OCI-LY1 (cell line): ENCODE measurements at regions not wholly inside any gene's neighbourhood (a gene's known extent, or its start where the extent isn't known, plus 50 kb on each side); places are given as distances from the start of the nearest gene placed in this dataset.

Experiments used
- H2AFZ ChIP-seq: fragments of 200-600 bp; sonication (generic), shearing (Covaris generic); 2 replicates; pipeline ENCODE4 v1.6.0; 2014; ENCODE audit warnings: antibody characterized with exemption, mild to moderate bottlenecking, low read length
- H3F3A ChIP-seq: fragments of 200-600 bp; sonication (generic), shearing (Covaris generic); 2 replicates; pipeline ENCODE4 v1.6.0; 2014; ENCODE audit warnings: mild to moderate bottlenecking, antibody characterized with exemption, low read length, moderate library complexity; ENCODE audit not compliant: insufficient read depth
- H3K27ac ChIP-seq: fragments of 200-600 bp; sonication (generic); 2 replicates; pipeline ENCODE4 v1.5.1; 2014; ENCODE audit warnings: low read length, mixed run types, mild to moderate bottlenecking, low read depth; ENCODE audit not compliant: poor library complexity, severe bottlenecking
- H3K27me3 ChIP-seq: fragments of 200-600 bp; sonication (generic); 2 replicates; pipeline ENCODE4 v1.6.0; 2014; ENCODE audit warnings: antibody characterized with exemption, mild to moderate bottlenecking, low read length, moderate library complexity; ENCODE audit not compliant: insufficient read depth
- H3K36me3 ChIP-seq: fragments of 200-600 bp; sonication (generic); 2 replicates; pipeline ENCODE4 v1.6.1; 2014; ENCODE audit warnings: mild to moderate bottlenecking, antibody characterized with exemption, low read length, moderate library complexity, mixed read lengths; ENCODE audit not compliant: insufficient read depth
- H3K4me1 ChIP-seq: fragments of 200-600 bp; sonication (generic); 2 replicates; pipeline ENCODE4 v1.5.1; 2014; ENCODE audit warnings: mild to moderate bottlenecking, low read length, moderate library complexity; ENCODE audit not compliant: insufficient read depth, severe bottlenecking
- H3K4me2 ChIP-seq: fragments of 200-600 bp; sonication (generic), shearing (Covaris generic); 2 replicates; pipeline ENCODE4 v1.6.1; 2014; ENCODE audit warnings: low read length
- H3K4me3 ChIP-seq: fragments of 200-600 bp; sonication (generic); 2 replicates; pipeline ENCODE4 v1.5.1; 2014; ENCODE audit warnings: low read length, low read depth, mild to moderate bottlenecking, mixed read lengths; ENCODE audit not compliant: poor library complexity, severe bottlenecking
- H3K79me2 ChIP-seq: fragments of 200-600 bp; shearing (Covaris generic); 2 replicates; pipeline ENCODE4 v1.6.1; 2016; ENCODE audit warnings: mixed run types, low read length, mixed read lengths; ENCODE audit not compliant: insufficient read depth
- H3K9ac ChIP-seq: fragments of 200-600 bp; sonication (generic), shearing (Covaris generic); 2 replicates; pipeline ENCODE4 v1.6.1; 2014; ENCODE audit warnings: mild to moderate bottlenecking, low read length, mixed read lengths
- H3K9me2 ChIP-seq: fragments of 200-600 bp; sonication (generic), shearing (Covaris generic); 2 replicates; pipeline ENCODE4 v1.6.1; 2014; ENCODE audit warnings: low read depth, mild to moderate bottlenecking, low read length, mixed read lengths
- H3K9me3 ChIP-seq: fragments of 200-600 bp; shearing (Covaris generic); 2 replicates; pipeline ENCODE4 v1.6.1; 2014; ENCODE audit warnings: low read length, mixed read lengths
- H4K20me1 ChIP-seq: fragments of 200-600 bp; sonication (generic), shearing (Covaris generic); 2 replicates; pipeline ENCODE4 v1.6.0; 2016; ENCODE audit warnings: mild to moderate bottlenecking, low read length; ENCODE audit not compliant: insufficient read depth
- CTCF ChIP-seq: fragments of 200-600 bp; sonication (generic), shearing (Covaris generic); IDR thresholded peaks from 2 replicates; pipeline ENCODE4 v1.5.1; 2017; ENCODE audit warnings: mild to moderate bottlenecking, antibody characterized with exemption, low read length, moderate library complexity, mixed read lengths
- EZH2 ChIP-seq: fragments of 200-600 bp; sonication (generic), shearing (Covaris generic); IDR thresholded peaks from 2 replicates; pipeline ENCODE4 v1.8.0; 2017; ENCODE audit warnings: borderline replicate concordance, mixed run types, mild to moderate bottlenecking, antibody characterized with exemption, low read length, moderate library complexity, mixed read lengths

- no peaks in the 10 kb centered on the region for H3K27me3 ChIP-seq
- H3F3A ChIP-seq: no peaks in the 10 kb centered on the region
- no peaks in the 10 kb centered on the region for H3K9me3 ChIP-seq
- no peak overlapping the region for H3K4me2 ChIP-seq
- H3K36me3 ChIP-seq: no peaks in the 10 kb centered on the region
- no peaks in the 10 kb centered on the region for H4K20me1 ChIP-seq
- H3K79me2 ChIP-seq: no peaks in the 10 kb centered on the region
- H3K4me3 ChIP-seq: no peak overlapping the region
- no peaks in the 10 kb centered on the region for H3K9me2 ChIP-seq
- no peak overlapping the region for H2AFZ ChIP-seq
- H3K9ac ChIP-seq: no peak overlapping the region
- no peaks in the 10 kb centered on the region for H3K4me1 ChIP-seq
- no peak for TF ChIP-seq EZH2
- no peak for TF ChIP-seq CTCF
- H3K27ac ChIP-seq: no peak overlapping the region
These were observed 267.6 kb downstream of the GPAM start for GRCh38 chr10:111916011-111916410.

GRCh38 chr10:111921821-111922220 lies 261.7 kb downstream of the GPAM start:
- no peaks in the 10 kb centered on the region for H4K20me1 ChIP-seq
- H3K79me2 ChIP-seq: no peaks in the 10 kb centered on the region
- H3K9me2 ChIP-seq: no peaks in the 10 kb centered on the region
- no peak for TF ChIP-seq CTCF
- no peak for TF ChIP-seq EZH2
- no peak overlapping the region for H3K27ac ChIP-seq
- no peaks in the 10 kb centered on the region for H3F3A ChIP-seq
- no peak overlapping the region for H2AFZ ChIP-seq
- H3K4me3 ChIP-seq: no peak overlapping the region
- no peak overlapping the region for H3K9ac ChIP-seq
- no peaks in the 10 kb centered on the region for H3K27me3 ChIP-seq
- H3K4me2 ChIP-seq: no peak overlapping the region
- no peaks in the 10 kb centered on the region for H3K36me3 ChIP-seq
- H3K9me3 ChIP-seq: no peaks in the 10 kb centered on the region
- H3K4me1 ChIP-seq: no peaks in the 10 kb centered on the region

GRCh38 chr10:111923032-111923431 lies 260.5 kb downstream of the GPAM start:
- H3K9ac ChIP-seq: no peak overlapping the region
- H3K36me3 ChIP-seq: no peaks in the 10 kb centered on the region
- H3K4me1 ChIP-seq: no peaks in the 10 kb centered on the region
- no peaks in the 10 kb centered on the region for H3K9me3 ChIP-seq
- no peaks in the 10 kb centered on the region for H3K27me3 ChIP-seq
- H3K4me2 ChIP-seq: no peak overlapping the region
- H3K79me2 ChIP-seq: no peaks in the 10 kb centered on the region
- no peaks in the 10 kb centered on the region for H4K20me1 ChIP-seq
- no peak overlapping the region for H3K27ac ChIP-seq
- H3K9me2 ChIP-seq: no peaks in the 10 kb centered on the region
- H2AFZ ChIP-seq: no peak overlapping the region
- H3F3A ChIP-seq: no peaks in the 10 kb centered on the region
- no peak for TF ChIP-seq CTCF
- no peak for TF ChIP-seq EZH2
- no peak overlapping the region for H3K4me3 ChIP-seq
